Cardiac fibroblast (primary cell): ENCODE measurements at regions not wholly inside any gene's neighbourhood (a gene's known extent, or its start where the extent isn't known, plus 50 kb on each side); places are given as distances from the start of the nearest gene placed in this dataset.

Experiments
- DNase-seq, 2 donors: peaks; one replicate each; pipeline versions ENCODE4 v3.0.0 to v3.0.0-alpha.2; 2010; ENCODE audit warnings: low read depth in 2 of 2
- H3K4me3 ChIP-seq, 2 donors: replicated peaks in 1 of 2; 1 replicate in 1 of 2; 2 replicates in 1 of 2; pipeline ENCODE4 v1.5.1; 2011; ENCODE audit warnings: low read depth in 2 of 2, low read length in 2 of 2, mild to moderate bottlenecking in 2 of 2, moderate library complexity in 1 of 2
- TF ChIP-seq, protein P1 (sequence below): IDR thresholded peaks from one replicate; pipeline ENCODE4 v1.5.1; 2011; ENCODE audit warnings: low read depth, mild to moderate bottlenecking, low read length, inconsistent platforms

DNA sequence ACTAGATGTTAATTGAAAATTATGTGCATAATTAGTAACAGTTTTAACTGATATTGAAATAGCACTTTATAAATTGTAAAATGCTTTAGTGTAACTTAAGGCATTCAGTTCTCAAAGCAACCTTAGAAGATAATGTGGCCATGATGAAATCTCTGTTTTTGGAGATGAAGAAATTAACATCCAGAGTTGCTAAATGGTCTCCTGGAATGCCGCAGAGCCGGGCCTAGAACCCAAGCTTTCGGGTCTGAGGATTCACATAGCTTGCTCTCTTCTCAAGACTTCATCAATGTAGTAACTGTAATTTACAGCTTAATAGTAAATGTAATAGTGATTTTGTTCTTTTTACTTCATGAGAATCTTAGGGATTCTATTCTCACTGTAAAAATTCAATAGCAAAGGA is 272.3 kb downstream of the HS3ST3A1 start:
- TF ChIP-seq, protein P1, sequence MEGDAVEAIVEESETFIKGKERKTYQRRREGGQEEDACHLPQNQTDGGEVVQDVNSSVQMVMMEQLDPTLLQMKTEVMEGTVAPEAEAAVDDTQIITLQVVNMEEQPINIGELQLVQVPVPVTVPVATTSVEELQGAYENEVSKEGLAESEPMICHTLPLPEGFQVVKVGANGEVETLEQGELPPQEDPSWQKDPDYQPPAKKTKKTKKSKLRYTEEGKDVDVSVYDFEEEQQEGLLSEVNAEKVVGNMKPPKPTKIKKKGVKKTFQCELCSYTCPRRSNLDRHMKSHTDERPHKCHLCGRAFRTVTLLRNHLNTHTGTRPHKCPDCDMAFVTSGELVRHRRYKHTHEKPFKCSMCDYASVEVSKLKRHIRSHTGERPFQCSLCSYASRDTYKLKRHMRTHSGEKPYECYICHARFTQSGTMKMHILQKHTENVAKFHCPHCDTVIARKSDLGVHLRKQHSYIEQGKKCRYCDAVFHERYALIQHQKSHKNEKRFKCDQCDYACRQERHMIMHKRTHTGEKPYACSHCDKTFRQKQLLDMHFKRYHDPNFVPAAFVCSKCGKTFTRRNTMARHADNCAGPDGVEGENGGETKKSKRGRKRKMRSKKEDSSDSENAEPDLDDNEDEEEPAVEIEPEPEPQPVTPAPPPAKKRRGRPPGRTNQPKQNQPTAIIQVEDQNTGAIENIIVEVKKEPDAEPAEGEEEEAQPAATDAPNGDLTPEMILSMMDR = no peak
- no peak overlapping the region for H3K4me3 ChIP-seq

DNA sequence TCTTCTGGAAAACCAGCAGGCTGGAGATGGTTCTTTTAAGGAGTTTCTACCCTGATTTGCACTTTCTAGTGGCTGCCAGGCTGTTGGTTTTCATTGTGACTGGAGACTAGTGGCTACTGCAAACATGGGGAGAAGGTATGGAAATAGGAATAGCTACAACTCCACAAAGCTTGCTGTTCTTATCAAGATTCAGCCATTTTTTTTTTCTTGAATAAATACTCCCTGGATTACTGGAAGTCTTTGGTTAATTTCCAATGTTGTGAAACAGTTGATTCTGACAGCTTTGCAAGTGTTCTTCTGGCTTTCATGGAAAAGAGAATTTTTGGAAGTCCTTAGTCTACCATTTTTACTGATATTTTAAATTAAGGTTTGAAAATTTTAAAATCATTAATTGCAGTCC is 277.7 kb downstream of the HS3ST3A1 start:
- TF ChIP-seq, protein P1 = no peak

More for the DNA sequence above, 272.3 kb downstream of the HS3ST3A1 start:
- no peak for DNase-seq

DNA sequence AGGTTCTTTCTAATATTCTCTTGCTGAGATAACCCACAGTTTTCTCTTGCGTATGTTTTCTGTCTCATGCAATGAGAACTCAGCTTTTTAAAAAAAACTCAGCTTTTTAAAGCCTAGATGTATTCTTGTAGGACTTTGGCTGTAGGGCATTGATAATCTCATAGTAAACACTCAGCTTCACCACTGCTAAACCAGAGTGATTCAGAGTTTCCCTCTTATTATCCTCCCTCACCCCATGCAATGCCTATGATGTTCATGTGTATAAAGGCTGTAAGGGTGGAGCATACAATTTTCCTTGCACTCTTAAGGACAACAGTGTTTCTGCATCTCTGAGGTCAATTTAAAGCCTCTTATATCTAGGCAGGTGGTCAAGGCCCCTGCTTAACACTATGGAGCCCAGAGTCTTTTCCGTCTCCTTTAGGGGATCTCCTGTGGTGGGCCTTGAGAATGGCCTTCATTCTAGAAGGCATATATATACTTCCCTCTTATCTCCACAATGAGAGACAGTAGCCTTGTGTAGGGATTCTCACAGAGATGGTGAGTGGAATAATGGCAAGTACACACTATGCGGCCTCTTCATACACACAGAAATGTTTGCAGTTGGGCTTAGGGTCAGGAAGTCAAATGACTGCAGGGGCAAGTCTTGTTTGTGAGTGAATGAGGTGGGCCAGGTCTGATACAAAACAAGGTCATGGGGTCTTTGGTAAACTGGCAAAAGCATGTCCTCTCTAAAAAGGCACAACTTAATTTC is 279.6 kb downstream of the HS3ST3A1 start:
- TF ChIP-seq, protein P1 = no peak
- no peak for DNase-seq
- no peak overlapping the region for H3K4me3 ChIP-seq

More for the DNA sequence above, 277.7 kb downstream of the HS3ST3A1 start:
- DNase-seq = peak in 1 of 2 donors; percentile 72
- H3K4me3 ChIP-seq = no peak overlapping the region

DNA sequence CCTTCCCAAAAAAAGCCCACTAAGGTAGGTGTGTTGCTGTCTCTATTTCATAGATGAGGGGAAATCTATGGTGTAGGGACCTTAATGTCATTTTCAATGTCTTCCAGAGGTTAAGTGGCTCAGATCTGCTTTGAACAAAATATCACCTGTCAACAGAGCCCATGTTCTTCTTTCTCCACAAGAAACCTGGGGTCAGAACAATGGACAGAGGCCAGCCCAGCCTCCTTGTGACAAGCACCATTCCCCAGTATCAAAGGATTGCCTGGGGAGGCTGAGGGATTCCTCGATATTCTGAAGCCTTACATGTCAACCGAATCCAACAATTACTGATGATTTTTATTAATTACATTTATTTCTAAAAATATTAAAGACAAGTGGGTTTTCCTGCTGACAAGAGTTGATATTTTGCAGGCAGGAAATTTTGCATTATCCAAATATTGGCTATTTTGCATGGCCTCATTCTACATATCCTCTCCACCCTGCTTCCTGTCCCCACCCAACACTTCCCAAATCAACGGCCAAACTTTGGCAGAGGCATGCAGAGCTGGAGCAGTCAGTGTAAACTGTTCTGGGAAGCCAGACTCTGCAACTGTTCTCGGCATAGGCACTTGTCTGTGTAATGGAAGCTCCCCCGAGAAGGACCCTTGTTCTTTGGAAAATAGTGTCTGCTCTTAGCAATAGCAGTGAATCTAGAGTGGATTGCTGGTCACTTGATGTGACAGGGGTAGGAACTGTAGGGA is 281.5 kb downstream of the HS3ST3A1 start:
- peak in 1 of 2 donors; percentile 20 for DNase-seq
- TF ChIP-seq, protein P1 = no peak

DNA sequence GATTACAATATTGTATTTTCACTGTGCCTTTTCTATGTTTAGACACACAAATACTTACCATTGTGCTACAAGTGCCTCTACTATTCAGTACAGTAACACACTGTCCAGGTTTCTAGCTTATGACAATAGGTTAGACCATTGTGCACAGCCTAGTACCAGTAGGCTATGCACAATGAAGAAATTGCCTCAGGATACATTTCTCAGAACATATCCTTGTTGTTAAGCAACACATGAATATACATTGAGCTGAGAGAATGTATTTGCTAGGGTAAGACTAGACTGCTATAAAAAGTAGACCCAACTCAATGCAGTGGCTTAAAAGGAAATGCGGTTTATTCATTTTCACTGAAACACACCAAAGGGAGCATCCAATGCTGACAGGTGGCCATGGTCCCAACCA is 285.1 kb downstream of the HS3ST3A1 start:
- no peak overlapping the region for H3K4me3 ChIP-seq
- no peak for DNase-seq
- TF ChIP-seq, protein P1 = no peak

More for the DNA sequence above, 281.5 kb downstream of the HS3ST3A1 start:
- H3K4me3 ChIP-seq = no peak overlapping the region

DNA sequence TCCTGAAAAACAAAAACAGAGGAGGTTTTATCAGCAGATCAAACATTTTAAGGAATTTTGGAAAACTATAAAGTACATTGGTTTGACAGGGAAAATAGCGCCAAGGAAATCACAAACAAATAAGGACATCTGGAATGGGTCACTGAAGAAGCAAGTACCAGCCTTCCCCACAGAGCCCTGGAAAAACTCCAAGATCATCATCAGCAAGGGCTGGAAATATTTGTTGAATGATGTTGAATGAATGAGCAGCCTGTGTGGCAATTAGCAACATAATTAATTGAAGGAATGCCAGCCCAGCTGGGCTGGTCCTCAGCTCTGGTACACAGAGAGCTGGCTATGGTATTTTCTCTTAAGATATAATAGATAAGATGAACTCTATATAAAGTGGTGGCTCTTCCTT is 290.4 kb downstream of the HS3ST3A1 start:
- TF ChIP-seq, protein P1 = no peak
- peak; percentile 42 to 68 for DNase-seq
- H3K4me3 ChIP-seq = no peak overlapping the region
